SU-DHL-6 (cell line): ENCODE measurements at regions not wholly inside any gene's neighbourhood (a gene's known extent, or its start where the extent isn't known, plus 50 kb on each side); places are given as distances from the start of the nearest gene placed in this dataset.

ENCODE experiments used
- H2AFZ ChIP-seq: fragments of 200-600 bp; sonication (generic); 2 replicates; pipeline ENCODE4 v1.6.1; 2014; ENCODE audit warnings: low read depth, mild to moderate bottlenecking, moderate library complexity, mixed read lengths, antibody characterized with exemption, low read length; ENCODE audit not compliant: severe bottlenecking
- H3F3A ChIP-seq: fragments of 200-600 bp; shearing (Covaris generic); 2 replicates; pipeline ENCODE4 v1.6.0; 2016; ENCODE audit warnings: antibody characterized with exemption, mild to moderate bottlenecking; ENCODE audit not compliant: insufficient read depth
- H3K27ac ChIP-seq: fragments of 200-600 bp; sonication (generic); 2 replicates; pipeline ENCODE4 v1.5.1; 2016; ENCODE audit warnings: low read depth, mild to moderate bottlenecking, low read length, moderate library complexity, mixed read lengths
- H3K27me3 ChIP-seq: fragments of 200-600 bp; sonication (generic), shearing (Covaris generic); 2 replicates; pipeline ENCODE4 v1.6.0; 2014; ENCODE audit warnings: mild to moderate bottlenecking, low read length
- H3K36me3 ChIP-seq: fragments of 200-600 bp; sonication (generic); 2 replicates; pipeline ENCODE4 v1.6.1; 2014; ENCODE audit warnings: mild to moderate bottlenecking, low read length, mixed read lengths
- H3K4me2 ChIP-seq: fragments of 300-600, 200-600 bp; shearing (Covaris generic), sonication (generic); 2 replicates; pipeline ENCODE4 v1.6.0; 2014; ENCODE audit warnings: low read length, low read depth, mild to moderate bottlenecking; ENCODE audit not compliant: poor library complexity, severe bottlenecking
- H3K4me3 ChIP-seq: fragments of 200-600 bp; sonication (generic); 2 replicates; pipeline ENCODE4 v1.5.1; 2014; ENCODE audit warnings: antibody characterized with exemption, low read length, mild to moderate bottlenecking, mixed read lengths; ENCODE audit not compliant: insufficient read depth, poor library complexity, severe bottlenecking
- H3K79me2 ChIP-seq: fragments of 200-600 bp; sonication (generic); 2 replicates; pipeline ENCODE4 v1.6.1; 2014; ENCODE audit warnings: mild to moderate bottlenecking, low read length, moderate library complexity; ENCODE audit not compliant: insufficient read depth
- H3K9ac ChIP-seq: fragments of 200-600 bp; sonication (generic); 2 replicates; pipeline ENCODE4 v1.7.0; 2014; ENCODE audit warnings: mild to moderate bottlenecking, low read length
- H3K9me2 ChIP-seq: fragments of 200-600 bp; sonication (generic); replicated peaks from 2 replicates; pipeline ENCODE4 v1.6.1; 2014; ENCODE audit warnings: low read length; ENCODE audit not compliant: insufficient read depth
- H3K9me3 ChIP-seq: fragments of 200-600 bp; sonication (generic); 2 replicates; pipeline ENCODE4 v1.6.1; 2014; ENCODE audit warnings: low read length, mixed read lengths; ENCODE audit not compliant: insufficient read depth
- H4K20me1 ChIP-seq: fragments of 200-600 bp; sonication (generic); 2 replicates; pipeline ENCODE4 v1.6.1; 2014; ENCODE audit warnings: low read depth, mild to moderate bottlenecking, antibody characterized with exemption, low read length, moderate library complexity, mixed read lengths
- CTCF ChIP-seq: fragments of 200-600 bp; sonication (generic); IDR thresholded peaks from one replicate; pipeline ENCODE4 v1.5.1; 2017; ENCODE audit warnings: antibody characterized with exemption, mild to moderate bottlenecking, low read length, moderate library complexity; ENCODE audit not compliant: insufficient read depth, poor library complexity, severe bottlenecking
- EZH2phosphoT487 ChIP-seq: fragments of 200-600 bp; sonication (generic), shearing (Covaris generic); conservative IDR thresholded peaks from 2 replicates; pipeline ENCODE4 v1.6.1; 2018; ENCODE audit warnings: mild to moderate bottlenecking, antibody characterized with exemption, low read length, moderate library complexity, mixed read lengths

DNA sequence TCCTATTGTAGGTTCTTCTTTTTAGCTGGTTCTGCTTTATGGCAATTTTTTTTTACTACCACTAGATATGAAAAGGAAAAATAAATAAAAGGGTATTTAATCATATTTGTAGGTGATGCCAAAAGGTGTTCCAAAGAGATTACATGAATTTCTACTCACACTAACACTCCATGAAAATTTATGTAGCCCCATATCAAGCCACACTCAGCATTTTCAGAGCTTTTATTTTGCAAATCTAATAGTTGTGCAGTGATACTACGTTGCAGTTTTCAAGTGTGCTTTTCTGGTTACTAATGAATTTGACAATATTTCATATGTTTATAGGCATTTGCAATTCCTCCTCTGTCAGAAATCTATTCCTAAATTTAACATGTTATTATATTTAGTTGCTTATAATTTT, 363.9 kb upstream of the TMEFF2 start:
- no peak overlapping the region for H3K4me2 ChIP-seq
- no peaks in the 10 kb centered on the region for H3K27me3 ChIP-seq
- no peak overlapping the region for H3K27ac ChIP-seq
- H3K9me3 ChIP-seq = no peaks in the 10 kb centered on the region
- no peaks in the 10 kb centered on the region for H4K20me1 ChIP-seq
- no peaks in the 10 kb centered on the region for H3K9me2 ChIP-seq
- H3K4me3 ChIP-seq = no peak overlapping the region
- no peaks in the 10 kb centered on the region for H3K36me3 ChIP-seq
- H3K9ac ChIP-seq = no peak overlapping the region
- TF ChIP-seq CTCF (no peak), EZH2phosphoT487 (no peak)
- H2AFZ ChIP-seq = no peak overlapping the region
- H3K79me2 ChIP-seq = no peaks in the 10 kb centered on the region
- H3F3A ChIP-seq = no peaks in the 10 kb centered on the region

DNA sequence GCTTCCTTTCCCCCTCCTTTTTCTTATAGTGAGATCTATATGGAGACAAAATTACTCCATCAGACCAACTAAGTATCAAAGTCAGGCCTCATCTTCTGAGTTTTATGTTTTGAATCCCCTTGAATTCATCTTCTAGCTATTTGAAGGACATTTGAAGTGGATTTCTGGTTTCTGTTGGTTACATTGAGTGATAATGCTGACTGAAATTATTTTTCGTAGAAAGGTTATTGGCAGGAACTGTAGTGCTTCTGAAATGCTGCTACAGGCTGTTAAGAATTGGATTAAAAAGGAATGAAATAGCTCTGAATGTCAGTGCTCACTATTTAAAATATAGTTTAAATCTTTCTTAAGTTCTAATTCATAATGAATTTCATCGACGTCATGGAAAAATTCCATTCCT, 361.0 kb upstream of the TMEFF2 start:
- no peaks in the 10 kb centered on the region for H3F3A ChIP-seq
- H2AFZ ChIP-seq = no peak overlapping the region
- H3K79me2 ChIP-seq = no peaks in the 10 kb centered on the region
- H3K36me3 ChIP-seq = no peaks in the 10 kb centered on the region
- no peak overlapping the region for H3K4me3 ChIP-seq
- no peak overlapping the region for H3K27ac ChIP-seq
- H3K4me2 ChIP-seq = no peak overlapping the region
- H3K27me3 ChIP-seq = no peaks in the 10 kb centered on the region
- H3K9me2 ChIP-seq = no peaks in the 10 kb centered on the region
- H3K9me3 ChIP-seq = no peaks in the 10 kb centered on the region
- no peaks in the 10 kb centered on the region for H4K20me1 ChIP-seq
- TF ChIP-seq CTCF = no peak
- no peak for TF ChIP-seq EZH2phosphoT487
- H3K9ac ChIP-seq = no peak overlapping the region

GRCh38 chr2:192551760-192552159, 357.0 kb upstream of the TMEFF2 start:
- H3F3A ChIP-seq = no peaks in the 10 kb centered on the region
- H3K9me3 ChIP-seq = no peaks in the 10 kb centered on the region
- TF ChIP-seq CTCF = no peak
- no peak for TF ChIP-seq EZH2phosphoT487
- H4K20me1 ChIP-seq = no peaks in the 10 kb centered on the region
- no peak overlapping the region for H3K9ac ChIP-seq
- H3K27ac ChIP-seq = no peak overlapping the region
- H2AFZ ChIP-seq = no peak overlapping the region
- H3K79me2 ChIP-seq = no peaks in the 10 kb centered on the region
- no peak overlapping the region for H3K4me2 ChIP-seq
- H3K27me3 ChIP-seq = no peaks in the 10 kb centered on the region
- no peak overlapping the region for H3K4me3 ChIP-seq
- no peaks in the 10 kb centered on the region for H3K9me2 ChIP-seq
- no peaks in the 10 kb centered on the region for H3K36me3 ChIP-seq

DNA sequence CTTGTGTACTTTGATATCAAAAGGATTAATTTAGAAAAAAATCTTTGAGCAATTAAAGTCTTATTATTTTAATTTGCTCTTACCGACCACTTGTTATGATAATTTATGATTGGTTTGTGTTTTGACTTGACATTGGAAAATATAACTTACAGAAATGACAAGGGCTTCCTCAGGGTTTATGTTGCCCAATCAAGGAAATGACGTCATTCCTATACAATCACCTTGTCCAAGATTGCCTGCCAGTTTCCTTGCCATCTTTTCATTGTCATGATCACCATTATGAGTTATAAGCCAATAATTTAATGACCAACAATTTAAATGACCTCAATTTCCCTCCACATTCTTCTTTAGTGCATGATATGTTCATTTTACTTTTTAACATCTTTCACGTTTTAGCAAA, 351.8 kb upstream of the TMEFF2 start:
- H2AFZ ChIP-seq = no peak overlapping the region
- H3F3A ChIP-seq = no peaks in the 10 kb centered on the region
- H3K36me3 ChIP-seq = no peaks in the 10 kb centered on the region
- no peak overlapping the region for H3K27ac ChIP-seq
- no peak overlapping the region for H3K4me2 ChIP-seq
- no peak overlapping the region for H3K4me3 ChIP-seq
- H3K9me2 ChIP-seq = no peaks in the 10 kb centered on the region
- H3K9ac ChIP-seq = no peak overlapping the region
- TF ChIP-seq EZH2phosphoT487 (no peak), CTCF (no peak)
- H3K79me2 ChIP-seq = no peaks in the 10 kb centered on the region
- H3K9me3 ChIP-seq = no peaks in the 10 kb centered on the region
- no peaks in the 10 kb centered on the region for H4K20me1 ChIP-seq
- H3K27me3 ChIP-seq = no peaks in the 10 kb centered on the region
